ENCODE measurements at regions not wholly inside any gene's neighbourhood (a gene's known extent, or its start where the extent isn't known, plus 50 kb on each side); places are given as distances from the start of the nearest gene placed in this dataset.
"Not testable (repeated sequence)": the region's sequence is repeated elsewhere in the genome, so short reads cannot be mapped to it uniquely, and the experiment has no call there.

DNA sequence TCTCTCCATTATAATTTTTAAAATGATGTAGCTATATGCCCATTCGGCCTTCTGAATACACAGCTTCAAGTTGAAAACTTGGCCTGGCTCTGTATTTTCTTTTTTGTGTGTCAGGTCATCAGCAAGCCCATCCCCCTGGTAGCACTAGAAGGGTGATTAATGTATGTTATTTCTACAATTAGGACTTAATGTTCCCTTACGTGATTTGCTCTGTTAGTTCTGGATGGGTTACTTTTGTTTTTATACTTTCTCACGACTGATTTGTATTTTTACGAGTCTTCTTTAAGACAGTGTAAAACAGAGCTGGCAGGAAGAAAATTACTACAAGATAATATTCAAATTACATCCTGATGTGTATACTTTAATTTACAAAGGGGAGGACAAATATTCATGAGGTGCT, 88.4 kb upstream of the RGPD4 start:
- DNase-seq, result no peak

DNA sequence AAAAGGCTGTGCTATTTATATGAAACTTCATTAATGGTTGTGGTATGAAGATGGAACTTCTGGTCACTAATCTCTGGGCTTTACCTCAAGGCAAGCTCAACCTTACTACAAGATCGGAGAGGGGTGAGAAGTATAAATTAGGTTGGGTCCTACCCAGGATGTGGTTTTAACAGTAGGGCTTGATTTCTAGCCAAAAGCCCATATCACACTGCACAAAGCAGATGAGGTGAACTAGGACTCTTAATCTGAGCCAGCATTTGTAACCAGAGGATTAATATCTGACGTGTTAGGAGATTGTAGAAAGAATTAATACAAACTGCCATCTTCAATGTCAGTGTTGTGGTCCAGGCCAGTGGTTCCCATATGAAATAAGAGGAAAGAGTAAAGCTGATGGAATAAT, 86.4 kb upstream of the RGPD4 start:
- no peak for DNase-seq

DNA sequence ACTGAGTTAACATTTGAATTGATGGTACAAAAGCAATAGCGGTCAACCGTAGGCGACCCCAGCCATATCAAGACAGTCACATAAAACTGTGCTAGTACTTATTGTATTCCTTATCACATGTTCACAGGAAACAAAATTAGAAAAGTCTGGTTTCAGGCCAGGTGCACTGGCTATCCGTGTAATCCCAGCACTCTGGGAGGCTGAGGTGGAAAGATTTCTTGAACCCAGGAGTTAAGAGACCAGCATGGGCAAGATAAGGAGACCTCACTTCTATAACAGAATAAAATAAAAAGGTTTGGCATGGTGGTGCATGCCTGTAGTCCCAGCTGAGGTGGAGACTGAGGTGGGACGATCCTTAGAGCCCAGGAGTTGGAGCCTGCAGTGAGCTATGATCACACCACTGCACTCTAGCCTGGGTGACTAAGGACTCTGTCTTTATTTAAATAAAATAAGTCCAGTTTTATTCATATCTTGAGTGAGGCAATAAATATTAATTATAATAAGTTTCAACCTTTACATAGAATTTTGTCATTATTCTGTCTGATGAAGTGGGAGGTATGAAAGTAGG, 84.1 kb upstream of the RGPD4 start:
- DNase-seq, result no peak

DNA sequence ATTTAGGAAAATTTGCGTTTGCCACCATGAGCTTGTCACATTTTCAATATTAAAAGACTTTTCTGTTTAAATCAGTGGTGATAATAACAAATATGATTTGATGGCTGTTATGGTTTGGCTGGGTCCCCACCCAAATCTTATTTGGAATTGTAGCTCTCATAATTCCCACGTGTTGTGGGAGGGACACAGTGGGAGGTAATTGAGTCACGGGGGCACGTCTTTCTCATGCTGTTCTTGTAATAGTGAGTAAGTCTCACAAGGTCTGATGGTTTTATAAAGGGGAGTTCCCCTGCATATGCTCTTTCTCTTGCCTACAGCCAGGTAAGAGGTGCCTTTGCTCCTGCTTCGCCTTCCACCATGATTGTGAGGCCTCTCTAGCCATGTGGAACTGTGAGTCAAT, 83.4 kb upstream of the RGPD4 start:
- no peak for DNase-seq

DNA sequence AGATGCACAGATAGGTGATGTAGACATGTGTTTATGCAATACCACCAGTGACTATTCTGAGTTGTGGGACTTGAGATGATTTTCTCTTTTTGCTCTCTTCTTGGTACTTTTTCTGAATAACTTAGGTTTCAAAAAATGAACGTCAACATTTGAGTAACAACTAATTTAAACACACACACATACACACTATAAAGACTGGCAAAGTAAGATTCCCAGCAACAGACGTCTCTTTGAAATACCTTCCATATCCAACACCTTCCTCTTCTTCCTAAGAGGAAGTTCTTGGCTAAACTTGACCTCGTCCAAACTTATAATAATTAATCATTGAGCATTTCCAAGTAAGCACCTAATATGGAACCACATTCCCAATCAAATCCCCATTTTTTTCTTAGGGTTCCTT, 81.6 kb upstream of the RGPD4 start:
- DNase-seq, result no peak

DNA sequence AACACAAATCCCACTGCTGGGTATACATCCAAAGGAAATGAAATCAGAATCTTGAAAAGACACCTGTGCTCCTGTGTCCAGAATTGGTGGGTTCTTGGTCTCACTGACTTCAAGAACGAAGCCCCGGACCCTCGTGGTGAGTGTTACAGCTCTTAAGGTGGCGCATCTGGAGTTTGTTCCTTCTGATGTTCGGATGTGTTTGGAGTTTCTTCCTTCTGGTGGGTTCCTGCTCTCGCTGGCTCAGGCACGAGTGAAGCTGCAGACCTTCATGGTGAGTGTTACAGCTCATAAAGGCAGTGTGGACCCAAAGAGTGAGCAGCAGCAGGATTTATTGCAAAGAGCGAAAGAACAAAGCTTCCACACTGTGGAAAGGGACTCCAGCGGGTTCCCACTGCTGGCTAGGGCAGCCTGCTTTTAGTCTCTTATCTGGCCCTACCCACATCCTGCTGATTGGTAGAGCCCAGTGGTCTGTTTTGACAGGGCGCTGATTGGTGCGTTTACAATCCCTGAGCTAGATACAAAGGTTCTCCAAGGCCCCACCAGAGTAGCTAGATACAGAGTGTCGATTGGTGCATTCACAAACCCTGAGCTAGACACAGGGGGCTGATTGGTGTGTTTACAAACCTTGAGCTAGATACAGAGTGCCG, 80.0 kb upstream of the RGPD4 start:
- DNase-seq, result not testable (repeated sequence)

DNA sequence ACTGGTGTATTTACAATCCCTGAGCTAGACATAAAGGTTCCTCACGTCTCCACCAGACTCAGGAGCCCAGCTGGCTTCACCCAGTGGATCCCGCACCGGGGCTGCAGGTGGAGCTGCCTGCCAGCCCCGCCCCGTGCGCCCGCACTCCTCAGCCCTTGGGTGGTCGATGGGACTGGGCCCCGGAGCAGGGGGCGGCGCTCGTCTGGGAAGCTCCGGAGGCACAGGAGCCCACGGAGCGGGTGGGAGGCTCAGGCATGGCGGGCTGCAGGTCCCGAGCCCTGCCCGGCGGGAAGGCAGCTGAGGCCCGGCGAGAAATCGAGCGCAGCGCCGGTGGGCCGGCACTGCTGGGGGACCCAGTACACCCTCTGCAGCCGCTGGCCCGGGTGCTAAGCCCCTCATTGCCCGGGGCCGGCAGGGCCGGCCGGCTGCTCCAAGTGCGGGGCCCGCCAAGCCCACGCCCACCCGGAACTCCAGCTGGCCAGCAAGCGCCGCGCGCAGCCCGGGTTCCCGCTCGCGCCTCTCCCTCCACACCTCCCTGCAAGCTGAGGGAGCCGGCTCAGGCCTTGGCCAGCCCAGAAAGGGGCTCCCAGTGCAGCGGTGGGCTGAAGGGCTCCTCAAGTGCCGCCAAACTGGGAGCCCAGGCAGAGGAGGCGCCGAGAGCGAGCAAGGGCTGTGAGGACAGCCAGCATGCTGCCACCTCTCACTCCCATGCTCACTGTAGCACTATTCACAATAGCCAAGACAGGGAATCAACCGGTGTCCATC, 79.3 kb upstream of the RGPD4 start:
- not testable (repeated sequence) for DNase-seq

DNA sequence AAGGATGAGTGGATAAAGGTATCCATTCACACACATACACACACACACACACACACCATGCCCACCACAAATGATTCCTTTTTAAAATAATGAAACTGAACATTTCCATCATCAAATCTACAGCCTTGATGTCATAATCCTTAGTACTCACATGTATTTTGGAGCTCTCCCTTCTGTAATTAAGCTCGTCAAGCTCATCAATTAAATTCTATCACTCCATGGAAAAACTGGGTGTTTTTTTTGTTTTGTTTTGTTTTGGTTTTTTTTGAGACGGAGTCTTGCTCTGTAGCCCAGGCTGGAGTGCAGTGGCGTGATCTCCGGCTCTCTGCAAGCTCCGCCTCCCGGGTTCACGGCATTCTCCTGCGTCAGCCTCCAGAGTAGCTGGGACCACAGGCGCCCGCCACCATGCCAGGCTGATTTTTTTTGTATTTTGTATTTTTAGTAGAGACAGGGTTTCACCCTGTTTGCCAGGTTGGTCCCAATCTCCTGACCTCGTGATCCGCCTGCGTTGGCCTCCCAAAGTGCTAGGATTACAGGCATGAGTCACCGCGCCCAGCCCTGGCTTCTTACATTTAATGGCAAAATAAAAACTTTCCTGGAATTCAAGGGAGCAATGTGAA, 78.6 kb upstream of the RGPD4 start:
- no peak for DNase-seq

DNA sequence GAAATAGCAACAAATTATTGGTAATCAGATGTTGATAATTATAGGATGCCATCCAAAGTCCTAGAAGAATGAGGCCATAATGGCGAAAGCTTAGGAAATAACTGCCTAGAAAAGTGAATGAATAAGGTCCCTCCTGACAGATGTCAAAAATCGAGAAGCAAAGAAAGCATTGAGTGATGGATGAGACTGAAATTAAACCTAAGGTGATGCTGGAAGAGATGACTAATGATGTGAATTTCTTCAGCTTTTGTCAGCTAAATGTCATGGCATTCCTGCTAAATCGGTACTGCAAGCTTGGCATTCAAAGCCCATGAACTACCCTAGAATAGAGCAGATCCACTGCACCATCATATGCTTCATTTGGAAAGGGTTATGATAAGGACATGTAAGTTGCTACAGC, 74.8 kb upstream of the RGPD4 start:
- no peak for DNase-seq

DNA sequence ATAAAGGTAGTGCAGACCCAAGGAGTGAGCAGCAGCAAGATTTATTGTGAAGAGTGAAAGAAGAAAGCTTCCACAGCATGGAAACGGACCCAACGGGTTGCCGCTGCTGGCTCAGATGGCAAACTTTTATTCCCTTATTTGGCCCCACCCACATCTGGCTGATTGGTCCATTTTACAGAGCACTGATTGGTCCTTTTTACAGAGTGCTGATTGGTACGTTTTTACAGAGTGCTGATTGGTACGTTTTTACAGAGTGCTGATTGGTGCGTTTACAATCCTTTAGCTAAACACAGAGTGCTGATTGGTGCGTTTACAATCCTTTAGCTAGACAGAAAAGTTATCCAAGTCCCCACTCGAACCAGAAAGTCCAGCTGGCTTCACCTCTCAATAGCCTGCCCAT, 72.9 kb upstream of the RGPD4 start:
- not testable (repeated sequence) for DNase-seq

DNA sequence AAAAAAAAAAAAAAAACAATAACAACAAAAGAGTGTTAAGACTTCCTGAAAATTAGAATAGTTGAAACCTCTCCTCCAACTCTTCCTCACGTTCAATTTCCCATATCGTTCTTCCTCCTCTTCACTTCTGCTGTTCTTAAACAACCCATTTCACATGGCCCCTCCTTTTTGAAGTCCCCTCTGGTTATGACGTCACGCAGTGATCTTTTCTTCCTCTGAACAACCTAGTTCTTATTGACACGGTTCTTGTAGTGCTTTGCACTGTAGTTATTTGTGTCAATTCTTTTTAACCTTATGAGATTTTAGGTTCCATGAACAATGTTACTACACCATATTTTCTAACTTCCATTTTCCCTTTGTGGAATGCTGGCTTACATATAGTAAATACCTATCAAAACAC, 69.5 kb upstream of the RGPD4 start:
- no peak for DNase-seq

DNA sequence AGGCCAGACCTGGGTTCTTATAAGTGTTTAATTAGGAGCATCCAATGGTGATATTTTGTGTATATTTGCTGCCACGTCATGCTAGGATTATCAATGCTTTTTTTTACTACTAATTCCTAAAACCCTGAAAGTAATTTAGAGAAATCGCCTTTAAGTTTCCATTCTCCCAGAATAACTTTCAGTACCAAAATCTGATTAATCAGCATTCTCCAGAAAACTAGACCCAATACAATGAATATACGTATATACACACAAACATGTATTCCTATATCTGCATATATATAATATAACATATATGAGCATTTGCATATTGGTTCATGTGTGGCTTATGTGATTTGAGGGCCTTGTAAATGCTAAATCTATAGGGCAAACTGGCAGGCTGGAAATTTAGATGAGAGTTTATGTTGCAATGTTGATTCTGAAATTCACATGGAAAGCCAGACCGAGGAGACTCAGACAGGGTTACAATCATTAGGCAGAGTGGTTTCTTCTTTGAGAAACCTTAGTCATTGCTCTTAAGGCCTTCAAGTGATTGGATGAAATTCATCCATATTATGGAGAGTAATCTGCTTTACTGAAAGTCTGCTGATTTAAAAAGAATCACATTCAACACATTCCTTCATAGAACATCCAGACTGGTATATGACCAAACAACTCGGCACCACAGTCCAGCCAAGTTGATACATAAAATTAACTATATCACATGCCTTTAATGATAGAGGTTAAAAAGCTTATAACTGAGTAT, 65.9 kb upstream of the RGPD4 start:
- no peak for DNase-seq

DNA sequence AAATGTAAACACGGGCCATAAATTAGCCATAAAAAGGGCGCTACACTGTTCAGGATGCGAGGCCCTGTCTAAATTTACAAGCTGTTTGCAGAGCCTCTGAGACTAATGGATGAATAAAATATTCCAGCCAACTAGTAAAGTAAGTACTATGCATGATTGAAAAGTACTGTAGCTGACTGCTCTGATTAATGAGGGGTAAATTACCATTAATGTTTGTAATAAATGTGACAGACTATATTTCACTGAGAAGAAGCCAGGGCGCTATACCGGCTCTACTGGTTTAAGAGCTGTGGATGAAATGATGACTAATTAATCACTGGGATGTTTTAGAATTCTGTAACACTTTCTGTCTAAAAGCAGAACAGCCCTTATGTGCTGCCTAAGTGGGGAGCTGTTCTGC, 54.3 kb upstream of the RGPD4 start:
- no peak for DNase-seq

DNA sequence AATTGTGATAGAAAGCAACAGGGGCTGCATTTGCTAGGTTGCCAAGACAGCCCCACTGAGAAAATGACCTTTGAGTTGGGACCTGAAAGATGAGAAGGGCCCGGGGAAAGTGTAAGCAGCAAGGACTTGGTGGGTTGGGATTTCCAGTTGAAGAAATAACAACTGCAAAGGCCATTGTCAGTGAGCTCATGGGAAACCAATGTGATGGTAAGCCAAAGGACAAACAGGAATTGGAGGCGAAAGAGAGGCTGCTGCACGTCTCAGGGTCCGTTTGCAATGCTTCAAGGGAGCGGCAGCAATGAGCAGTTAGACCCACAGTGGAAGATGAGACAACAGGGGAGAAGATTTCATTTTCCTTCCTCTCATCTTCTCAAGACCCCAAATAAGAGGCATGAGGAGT, 51.5 kb upstream of the RGPD4 start:
- no peak for DNase-seq

DNA sequence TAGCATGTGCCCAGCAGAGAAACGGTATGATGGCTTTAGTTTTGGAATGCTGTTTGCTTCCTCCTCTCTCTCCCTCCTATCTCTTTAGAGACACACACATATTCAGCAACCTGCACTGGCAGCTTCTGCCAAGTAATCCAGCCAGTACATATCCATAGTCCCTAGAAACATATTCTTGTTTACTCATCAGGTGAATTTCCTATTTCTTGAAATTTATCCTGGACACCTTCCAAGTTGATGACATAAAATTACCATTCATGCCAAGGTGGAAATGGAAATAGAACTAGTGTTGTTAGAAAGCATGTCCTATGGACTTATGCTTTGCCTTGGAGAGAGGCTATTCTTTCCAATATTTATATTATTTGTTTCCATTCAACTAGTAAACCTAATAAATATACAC, 50.9 kb upstream of the RGPD4 start:
- DNase-seq, result no peak

DNA sequence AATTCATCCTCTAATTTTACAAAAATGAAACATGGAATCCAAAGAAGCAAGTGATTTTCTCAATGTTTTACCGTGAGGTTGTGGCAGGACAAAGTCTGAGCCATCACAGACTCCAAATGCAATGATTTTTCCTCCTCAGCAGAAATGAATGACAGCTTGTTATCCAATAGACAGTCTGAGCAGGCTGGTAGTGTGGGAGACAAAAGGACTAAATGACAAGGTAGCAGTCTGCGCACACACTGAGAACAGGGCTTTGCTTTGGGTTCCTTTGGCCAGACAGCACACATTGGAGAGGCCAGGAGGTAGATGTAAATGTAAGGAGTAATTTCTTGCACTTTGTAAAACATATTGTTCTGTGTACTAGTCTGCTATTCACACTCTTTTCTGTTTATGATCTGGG, 50.3 kb upstream of the RGPD4 start:
- no peak for DNase-seq

Data from NCI-H524 treated with DMSO at 0.1 percent for 48 hours (cell line).